M059J (cell line): ENCODE measurements at regions not wholly inside any gene's neighbourhood (a gene's known extent, or its start where the extent isn't known, plus 50 kb on each side); places are given as distances from the start of the nearest gene placed in this dataset.
A peak's percentile ranks its signal among the peaks of the same experiment; 100 is the strongest.

Experiments used
- DNase-seq: peaks from one replicate; pipeline ENCODE4 v3.0.0-alpha.2; 2012; ENCODE audit warnings: low read depth

DNA sequence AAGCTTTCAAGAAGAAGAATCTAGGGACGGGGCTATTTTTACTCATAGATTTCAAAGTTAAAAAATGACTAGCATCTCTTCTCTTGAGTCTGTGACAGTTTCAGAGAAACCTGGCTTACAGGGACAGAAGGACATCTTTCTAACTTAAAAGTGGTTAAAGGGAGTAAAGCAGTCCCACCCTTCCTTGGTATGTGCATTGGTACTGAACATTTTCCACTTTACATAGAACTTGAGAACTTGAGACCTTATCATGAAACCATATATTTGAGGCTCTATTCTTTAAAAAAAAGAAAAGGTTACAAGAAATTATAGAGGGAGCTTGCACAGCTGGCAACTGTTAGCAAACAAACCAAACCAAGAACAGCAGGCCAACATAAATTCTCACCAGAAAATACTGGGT, 73.4 kb upstream of the GAREM1 start:
- no peak for DNase-seq

GRCh38 chr18:32542221-32542798, 71.6 kb upstream of the GAREM1 start:
- DNase-seq: peak; percentile 35

- peak; percentile 52 for DNase-seq
These were observed 60.4 kb upstream of the GAREM1 start for GRCh38 chr18:32530947-32531651.

DNA sequence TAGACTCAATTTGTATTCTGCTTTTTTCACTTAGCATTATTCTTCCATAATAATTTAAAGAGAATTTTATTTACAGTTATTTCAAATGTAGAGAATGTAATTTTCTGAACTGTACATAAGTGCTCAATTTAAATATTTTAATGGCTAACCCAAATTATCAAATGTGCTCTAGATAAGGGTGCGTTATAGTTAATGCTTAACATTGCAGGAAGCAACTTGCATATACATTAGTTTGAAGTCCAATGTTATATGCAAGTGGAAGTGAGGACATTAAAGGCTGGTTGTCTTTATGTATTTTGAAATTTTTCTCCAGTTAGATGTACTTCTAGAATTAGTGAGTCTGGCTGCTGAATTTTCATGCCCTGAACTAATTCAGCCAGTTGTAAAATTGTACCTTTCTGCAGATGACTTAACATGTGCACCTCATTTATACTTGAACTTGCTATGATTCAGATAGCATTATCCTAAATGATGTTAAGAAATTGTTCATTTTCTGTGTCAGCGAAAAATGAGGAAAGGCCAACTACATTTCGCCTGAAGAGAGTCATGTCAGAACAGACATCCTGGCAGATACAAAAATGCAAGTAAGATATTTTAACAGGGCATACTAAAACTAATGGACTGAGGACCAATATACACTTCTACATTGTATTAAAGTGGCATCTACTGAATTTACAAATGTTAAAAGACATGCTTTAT, 59.2 kb upstream of the GAREM1 start:
- no peak for DNase-seq

GRCh38 chr18:32520771-32521170, 50.1 kb upstream of the GAREM1 start:
- DNase-seq: no peak
